MCF 10A (cell line): ENCODE measurements at regions not wholly inside any gene's neighbourhood (a gene's known extent, or its start where the extent isn't known, plus 50 kb on each side); places are given as distances from the start of the nearest gene placed in this dataset.

Source experiments
- BruUV-seq: library from RNA; stranded (reverse); fragments of 400-500 nt; replicated peaks from 2 replicates; lab custom pipeline; 2021; lab: Mats Ljungman, UMichigan
- CTCF ChIA-PET: fragments of 300-600 bp; sonication (Branson Sonifier 250); formaldehyde crosslinking; extraction: SDS; loops from one replicate; lab custom pipeline; 2021; ENCODE audit warnings: antibody characterized with exemption, inconsistent platforms; lab: Yijun Ruan, JAX
- POLR2A ChIA-PET: fragments of 300-600, 350-650 bp; sonication (Branson Sonifier 250); formaldehyde crosslinking; extraction: SDS; loops from one replicate; lab custom pipeline; 2020; ENCODE audit warnings: antibody characterized with exemption, inconsistent platforms; lab: Yijun Ruan, JAX
- DNase-seq: peaks from one replicate; pipeline ENCODE4 v3.0.0-alpha.2; 2018; ENCODE audit not compliant: unreplicated experiment
- H3K27ac Mint-ChIP-seq: one replicate; pipeline ENCODE4 v1.8.0; 2022; ENCODE audit warnings: mild to moderate bottlenecking, low read depth, mixed read lengths; ENCODE audit not compliant: unreplicated experiment
- H3K27me3 Mint-ChIP-seq: one replicate; pipeline ENCODE4 v1.8.0; 2022; ENCODE audit warnings: mixed read lengths; ENCODE audit not compliant: insufficient read depth, unreplicated experiment
- H3K36me3 Mint-ChIP-seq: one replicate; pipeline ENCODE4 v1.8.0; 2022; ENCODE audit warnings: mild to moderate bottlenecking, moderate library complexity, mixed read lengths; ENCODE audit not compliant: insufficient read depth, unreplicated experiment
- H3K4me1 Mint-ChIP-seq: one replicate; pipeline ENCODE4 v1.8.0; 2022; ENCODE audit warnings: mixed read lengths; ENCODE audit not compliant: insufficient read depth, unreplicated experiment
- H3K4me3 Mint-ChIP-seq: one replicate; pipeline ENCODE4 v1.8.0; 2022; ENCODE audit warnings: mild to moderate bottlenecking, moderate library complexity, mixed read lengths; ENCODE audit not compliant: unreplicated experiment
- H3K9me3 Mint-ChIP-seq: one replicate; pipeline ENCODE4 v1.8.0; 2022; ENCODE audit warnings: mixed read lengths; ENCODE audit not compliant: unreplicated experiment
- CTCF ChIP-seq: fragments of 200-600 bp; IDR thresholded peaks from one replicate; pipeline ENCODE4 v1.8.0; 2022; ENCODE audit warnings: antibody characterized with exemption, mild to moderate bottlenecking; ENCODE audit not compliant: unreplicated experiment
- intact Hi-C: fragments of 100-400 bp; cut with micrococcal nuclease; formaldehyde crosslinking; loops from 2 replicates; pipeline ENCODE4 v1.14.1; 2022

GRCh38 chr7:25781704-25782103 is 370.3 kb upstream of the NFE2L3 start:
- ChIA-PET CTCF (interaction anchor here (0.7 to 1.7 kb wide), 2 partner anchors 9 to 184 kb away, joined by 3 to 4 read pairs; no protein-coding TSS in a partner anchor), POLR2A (no interaction called here)
- DNase-seq = no peak
- peaks cover 28% of the 10 kb centered on the region for H3K27me3 Mint-ChIP-seq
- H3K4me3 Mint-ChIP-seq = no peak overlapping the region
- TF ChIP-seq CTCF = no peak
- intact Hi-C loops = no loop called here
- no peak overlapping the region for H3K27ac Mint-ChIP-seq
- no peaks in the 10 kb centered on the region for H3K4me1 Mint-ChIP-seq
- no TSS peak for BruUV-seq
- no peaks in the 10 kb centered on the region for H3K9me3 Mint-ChIP-seq
- no peaks in the 10 kb centered on the region for H3K36me3 Mint-ChIP-seq

GRCh38 chr7:25786936-25787335 is 365.1 kb upstream of the NFE2L3 start:
- Mint-ChIP-seq H3K27me3 (peaks cover 37% of the 10 kb centered on the region), H3K4me3 (no peak overlapping the region), H3K27ac (no peak overlapping the region), H3K4me1 (no peaks in the 10 kb centered on the region), H3K36me3 (no peaks in the 10 kb centered on the region), H3K9me3 (no peaks in the 10 kb centered on the region)
- ChIA-PET CTCF (interaction anchor here (0.5 kb wide), 1 partner anchor 60 kb away, joined by 3 read pairs; no protein-coding TSS in a partner anchor), POLR2A (interaction anchor here (0.6 to 1.0 kb wide), 2 partner anchors 29 to 70 kb away, joined by 3 read pairs; no protein-coding TSS in a partner anchor)
- DNase-seq = no peak
- intact Hi-C loops = no loop called here
- TF ChIP-seq CTCF = no peak
- BruUV-seq = no TSS peak

DNA sequence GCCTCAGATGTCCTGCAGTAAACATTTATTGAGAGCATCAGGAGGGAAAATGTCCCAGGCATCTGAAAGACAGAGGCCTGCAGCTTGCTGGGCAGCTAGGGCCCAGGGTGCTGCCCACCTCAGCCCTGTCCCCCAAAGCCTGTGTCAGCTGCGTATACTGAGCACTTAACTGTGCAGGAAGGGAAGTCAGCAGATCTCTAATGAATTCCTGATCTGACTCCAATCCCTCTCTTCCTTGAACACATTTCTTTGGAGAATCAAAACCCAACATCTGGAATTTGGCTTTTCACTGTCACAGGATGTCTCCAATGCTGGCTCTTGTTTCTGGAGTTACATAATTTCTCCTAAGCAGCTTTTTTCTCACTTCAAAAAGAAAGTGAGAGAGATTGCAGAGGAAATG is 364.7 kb upstream of the NFE2L3 start:
- H3K27me3 Mint-ChIP-seq = peaks cover 39% of the 10 kb centered on the region
- no TSS peak for BruUV-seq
- POLR2A ChIA-PET = interaction anchor here (0.6 kb wide), 1 partner anchor 30 kb away, joined by 3 read pairs; no protein-coding TSS in a partner anchor
- intact Hi-C loops = no loop called here
- H3K4me3 Mint-ChIP-seq = no peak overlapping the region
- TF ChIP-seq CTCF = no peak
- H3K4me1 Mint-ChIP-seq = no peaks in the 10 kb centered on the region
- no peaks in the 10 kb centered on the region for H3K36me3 Mint-ChIP-seq
- CTCF ChIA-PET = no interaction called here
- no peak overlapping the region for H3K27ac Mint-ChIP-seq
- DNase-seq = no peak
- H3K9me3 Mint-ChIP-seq = no peaks in the 10 kb centered on the region

- no peak for DNase-seq
- H3K27ac Mint-ChIP-seq = no peak overlapping the region
- TF ChIP-seq CTCF = no peak
- CTCF ChIA-PET = no interaction called here
- H3K9me3 Mint-ChIP-seq = no peaks in the 10 kb centered on the region
- no peaks in the 10 kb centered on the region for H3K36me3 Mint-ChIP-seq
- intact Hi-C loops = no loop called here
- BruUV-seq = no TSS peak
- H3K27me3 Mint-ChIP-seq = peaks cover 47% of the 10 kb centered on the region
- H3K4me3 Mint-ChIP-seq = no peak overlapping the region
- POLR2A ChIA-PET = no interaction called here
- no peaks in the 10 kb centered on the region for H3K4me1 Mint-ChIP-seq
These were observed 363.6 kb upstream of the NFE2L3 start for GRCh38 chr7:25788371-25788770.
